ENCODE measurements at regions not wholly inside any gene's neighbourhood (a gene's known extent, or its start where the extent isn't known, plus 50 kb on each side); places are given as distances from the start of the nearest gene placed in this dataset.

DNA sequence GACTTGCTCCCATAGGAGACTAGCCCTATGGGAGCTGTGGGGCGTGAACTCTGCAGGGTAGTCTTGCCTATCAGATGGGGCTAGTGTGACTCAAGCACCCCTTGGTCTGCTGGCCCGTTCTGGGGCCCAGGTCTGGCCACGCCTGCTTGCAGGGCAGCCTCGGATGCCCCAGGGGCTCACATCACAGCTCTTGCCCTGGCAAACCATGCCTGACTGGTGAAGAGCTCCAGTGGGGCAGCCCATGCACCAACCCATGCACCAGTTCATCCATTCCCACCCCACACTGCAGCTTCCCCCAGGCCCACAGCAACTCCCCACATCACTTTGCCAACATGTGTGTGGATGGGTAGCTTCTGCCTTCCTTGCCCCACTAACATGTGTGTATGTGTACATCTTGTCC is 93.9 kb upstream of the PRLR start:
- Histone ChIP-seq H3F3A (ENCODE audit: insufficient read depth) (no peaks in the 10 kb centered on the region), H3K79me2 (ENCODE audit: insufficient read depth, low read length) (no peaks in the 10 kb centered on the region), H3K4me2 (ENCODE audit: low read depth, low read length, poor library complexity, severe bottlenecking) (no peak overlapping the region), H3K9ac (ENCODE audit: low read length) (no peak overlapping the region), H3K27me3 (ENCODE audit: low read length) (no peaks in the 10 kb centered on the region), H4K20me1 (ENCODE audit: low read depth, low read length) (no peaks in the 10 kb centered on the region), H2AFZ (ENCODE audit: low read depth, low read length, severe bottlenecking) (no peak overlapping the region), H3K9me3 (ENCODE audit: insufficient read depth, low read length) (no peaks in the 10 kb centered on the region), H3K9me2 (replicated peaks; ENCODE audit: insufficient read depth, low read length) (no peaks in the 10 kb centered on the region), H3K27ac (ENCODE audit: low read depth, low read length) (no peak overlapping the region), H3K36me3 (ENCODE audit: low read length) (no peaks in the 10 kb centered on the region), H3K4me3 (ENCODE audit: insufficient read depth, low read length, poor library complexity, severe bottlenecking) (no peak overlapping the region)
- TF ChIP-seq EZH2phosphoT487 (conservative IDR thresholded peaks at IDR 0.05; ENCODE audit: low read length): no peak
- TF ChIP-seq, protein P1, sequence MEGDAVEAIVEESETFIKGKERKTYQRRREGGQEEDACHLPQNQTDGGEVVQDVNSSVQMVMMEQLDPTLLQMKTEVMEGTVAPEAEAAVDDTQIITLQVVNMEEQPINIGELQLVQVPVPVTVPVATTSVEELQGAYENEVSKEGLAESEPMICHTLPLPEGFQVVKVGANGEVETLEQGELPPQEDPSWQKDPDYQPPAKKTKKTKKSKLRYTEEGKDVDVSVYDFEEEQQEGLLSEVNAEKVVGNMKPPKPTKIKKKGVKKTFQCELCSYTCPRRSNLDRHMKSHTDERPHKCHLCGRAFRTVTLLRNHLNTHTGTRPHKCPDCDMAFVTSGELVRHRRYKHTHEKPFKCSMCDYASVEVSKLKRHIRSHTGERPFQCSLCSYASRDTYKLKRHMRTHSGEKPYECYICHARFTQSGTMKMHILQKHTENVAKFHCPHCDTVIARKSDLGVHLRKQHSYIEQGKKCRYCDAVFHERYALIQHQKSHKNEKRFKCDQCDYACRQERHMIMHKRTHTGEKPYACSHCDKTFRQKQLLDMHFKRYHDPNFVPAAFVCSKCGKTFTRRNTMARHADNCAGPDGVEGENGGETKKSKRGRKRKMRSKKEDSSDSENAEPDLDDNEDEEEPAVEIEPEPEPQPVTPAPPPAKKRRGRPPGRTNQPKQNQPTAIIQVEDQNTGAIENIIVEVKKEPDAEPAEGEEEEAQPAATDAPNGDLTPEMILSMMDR (IDR thresholded peaks at IDR 0.05; ENCODE audit: insufficient read depth, low read length, poor library complexity, severe bottlenecking): no peak

DNA sequence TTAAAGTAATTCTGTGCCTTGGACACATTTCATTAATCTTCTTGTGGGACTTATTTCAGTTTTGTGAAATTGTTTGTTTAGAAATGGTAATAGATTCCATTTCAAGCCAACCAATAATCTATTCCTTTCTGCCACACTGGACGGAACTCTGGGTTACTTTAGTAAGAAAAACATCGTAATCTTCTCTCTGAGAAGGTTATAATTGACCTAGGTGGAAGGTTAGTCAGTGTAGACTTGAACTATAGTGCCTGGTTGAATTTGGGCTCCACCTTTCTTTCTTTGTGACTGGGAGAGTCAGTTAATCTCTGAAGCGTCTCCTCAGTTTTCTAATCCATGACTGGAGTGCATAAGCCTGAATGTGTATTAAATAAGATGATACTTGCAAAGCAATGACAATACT is 89.7 kb upstream of the PRLR start:
- Histone ChIP-seq H3F3A (ENCODE audit: insufficient read depth) (no peaks in the 10 kb centered on the region), H3K27ac (ENCODE audit: low read depth, low read length) (no peak overlapping the region), H3K4me2 (ENCODE audit: low read depth, low read length, poor library complexity, severe bottlenecking) (no peak overlapping the region), H3K27me3 (ENCODE audit: low read length) (no peaks in the 10 kb centered on the region), H3K79me2 (ENCODE audit: insufficient read depth, low read length) (no peaks in the 10 kb centered on the region), H3K9ac (ENCODE audit: low read length) (no peak overlapping the region), H3K36me3 (ENCODE audit: low read length) (no peaks in the 10 kb centered on the region), H3K4me3 (ENCODE audit: insufficient read depth, low read length, poor library complexity, severe bottlenecking) (no peak overlapping the region), H3K9me2 (replicated peaks; ENCODE audit: insufficient read depth, low read length) (no peaks in the 10 kb centered on the region), H4K20me1 (ENCODE audit: low read depth, low read length) (no peaks in the 10 kb centered on the region), H2AFZ (ENCODE audit: low read depth, low read length, severe bottlenecking) (no peak overlapping the region), H3K9me3 (ENCODE audit: insufficient read depth, low read length) (no peaks in the 10 kb centered on the region)
- TF ChIP-seq, protein P1 (IDR thresholded peaks at IDR 0.05; ENCODE audit: insufficient read depth, low read length, poor library complexity, severe bottlenecking): no peak
- no peak for TF ChIP-seq EZH2phosphoT487 (conservative IDR thresholded peaks at IDR 0.05; ENCODE audit: low read length)

DNA sequence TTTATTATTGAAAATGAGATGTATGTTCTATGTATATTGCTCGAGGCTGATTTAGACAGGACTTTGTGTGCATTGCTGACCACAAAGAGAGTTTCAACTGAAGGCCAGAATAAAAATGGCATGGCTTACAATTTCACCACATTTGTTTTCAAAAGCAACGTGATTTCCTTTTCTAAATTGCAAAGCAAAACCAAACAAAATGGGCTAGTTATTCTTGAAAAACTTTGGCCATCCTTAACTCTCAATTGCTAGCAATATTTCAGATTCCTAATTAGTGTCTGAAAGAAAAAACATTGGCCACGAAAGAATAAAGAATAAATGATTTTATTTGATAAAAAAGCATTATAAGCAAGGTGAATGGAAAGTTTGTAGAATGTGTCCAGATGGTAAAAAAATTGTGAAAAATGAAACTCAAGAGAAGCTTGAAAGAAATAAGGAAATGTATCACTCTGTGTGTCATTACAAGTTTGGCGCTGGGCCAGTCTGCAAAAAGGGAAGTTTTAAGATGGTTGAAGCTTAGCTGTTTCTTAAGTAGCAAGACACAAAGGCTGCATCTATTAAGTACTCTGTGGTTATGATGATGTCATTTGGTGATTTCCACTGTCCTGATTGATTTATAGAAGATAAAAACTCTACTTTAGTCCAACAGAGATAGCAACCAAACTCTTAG is 89.2 kb upstream of the PRLR start:
- Histone ChIP-seq H2AFZ (ENCODE audit: low read depth, low read length, severe bottlenecking) (peak overlapping the region; percentile 42), H3K9me2 (replicated peaks; ENCODE audit: insufficient read depth, low read length) (no peaks in the 10 kb centered on the region), H3K9ac (ENCODE audit: low read length) (no peak overlapping the region), H3K36me3 (ENCODE audit: low read length) (no peaks in the 10 kb centered on the region), H3K27ac (ENCODE audit: low read depth, low read length) (peak overlapping the region; percentile 52), H4K20me1 (ENCODE audit: low read depth, low read length) (no peaks in the 10 kb centered on the region), H3K27me3 (ENCODE audit: low read length) (no peaks in the 10 kb centered on the region), H3F3A (ENCODE audit: insufficient read depth) (no peaks in the 10 kb centered on the region), H3K4me2 (ENCODE audit: low read depth, low read length, poor library complexity, severe bottlenecking) (peak overlapping the region; percentile 26), H3K4me3 (ENCODE audit: insufficient read depth, low read length, poor library complexity, severe bottlenecking) (no peak overlapping the region), H3K79me2 (ENCODE audit: insufficient read depth, low read length) (no peaks in the 10 kb centered on the region), H3K9me3 (ENCODE audit: insufficient read depth, low read length) (no peaks in the 10 kb centered on the region)
- TF ChIP-seq EZH2phosphoT487 (conservative IDR thresholded peaks at IDR 0.05; ENCODE audit: low read length): no peak
- TF ChIP-seq, protein P1 (IDR thresholded peaks at IDR 0.05; ENCODE audit: insufficient read depth, low read length, poor library complexity, severe bottlenecking): no peak
